ENCODE measurements at regions not wholly inside any gene's neighbourhood (a gene's known extent, or its start where the extent isn't known, plus 50 kb on each side); places are given as distances from the start of the nearest gene placed in this dataset.

DNA sequence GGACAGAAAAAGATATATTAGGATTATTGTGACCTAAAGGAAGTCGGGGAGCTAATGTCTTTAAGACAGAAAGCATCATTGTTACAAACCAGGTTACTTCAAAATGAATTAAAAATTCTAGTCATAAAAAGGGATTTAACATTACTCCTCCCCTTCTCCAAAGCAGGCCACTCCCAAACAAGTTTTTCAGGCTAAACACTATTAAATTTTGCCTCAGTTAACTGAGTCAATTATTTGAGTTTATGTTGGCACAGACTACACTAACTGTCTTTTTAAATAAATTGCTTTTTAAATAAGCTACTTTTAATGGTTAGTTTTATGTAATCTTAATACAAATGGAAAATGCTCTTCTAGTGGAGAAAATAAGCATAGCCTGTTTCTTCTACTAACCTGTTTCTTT is 395.0 kb upstream of the DUSP10 start:
- DNase-seq (ENCODE audit: low read depth), result no peak

DNA sequence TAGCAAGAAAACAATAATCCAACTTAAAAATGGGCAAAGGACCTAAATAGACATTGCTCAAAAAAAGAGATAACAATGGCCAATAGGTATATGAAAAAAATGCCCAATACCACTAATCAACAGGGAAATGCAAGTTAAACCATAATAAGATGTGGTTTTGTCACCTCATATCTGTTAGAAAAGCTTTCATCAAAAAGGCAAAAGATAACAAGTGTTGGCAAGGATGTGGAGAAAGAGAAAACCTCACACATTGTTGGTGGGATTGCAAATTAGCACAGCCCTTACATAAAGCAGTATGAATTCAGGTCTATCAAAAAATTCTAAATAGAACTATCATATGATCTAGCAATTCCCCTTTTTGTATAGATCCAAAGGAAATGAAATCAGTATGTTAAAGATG is 387.2 kb upstream of the DUSP10 start:
- DNase-seq (ENCODE audit: low read depth), result no peak
- no peak overlapping the region for H3K4me3 ChIP-seq (ENCODE audit: low read depth, low read length)

More for the DNA sequence above, 395.0 kb upstream of the DUSP10 start:
- no peak overlapping the region for H3K4me3 ChIP-seq (ENCODE audit: low read depth, low read length)

DNA sequence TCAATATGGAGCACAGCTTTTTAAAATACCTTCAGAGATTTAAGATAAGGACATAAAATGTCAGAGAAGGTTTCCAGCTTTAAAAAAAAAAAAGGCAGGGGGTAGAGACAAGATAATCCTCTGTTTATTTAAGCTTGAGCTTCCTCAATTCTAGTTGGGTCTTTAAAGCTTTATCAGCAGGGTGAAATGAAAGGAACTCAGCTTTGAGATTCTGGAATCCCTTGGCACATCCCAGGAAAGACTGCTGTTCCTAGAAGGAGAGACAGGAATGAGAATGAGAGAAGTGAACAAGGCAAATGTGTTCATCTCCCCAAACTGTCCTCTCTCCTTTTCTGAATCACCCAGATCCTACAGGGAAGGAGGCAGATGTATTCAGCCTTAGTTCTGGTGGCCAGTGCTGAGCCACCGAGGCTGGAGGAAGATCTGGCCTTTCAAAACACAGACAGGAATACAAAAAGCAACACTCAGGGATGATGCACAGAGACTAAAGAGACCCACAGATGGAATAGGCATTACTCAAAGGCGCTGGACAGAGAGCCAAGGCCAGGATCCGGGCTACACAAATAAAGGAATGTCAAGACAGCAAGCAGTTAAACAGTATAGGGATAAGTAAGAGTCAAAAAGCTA is 385.8 kb upstream of the DUSP10 start:
- DNase-seq (ENCODE audit: low read depth), result no peak
- no peak overlapping the region for H3K4me3 ChIP-seq (ENCODE audit: low read depth, low read length)

DNA sequence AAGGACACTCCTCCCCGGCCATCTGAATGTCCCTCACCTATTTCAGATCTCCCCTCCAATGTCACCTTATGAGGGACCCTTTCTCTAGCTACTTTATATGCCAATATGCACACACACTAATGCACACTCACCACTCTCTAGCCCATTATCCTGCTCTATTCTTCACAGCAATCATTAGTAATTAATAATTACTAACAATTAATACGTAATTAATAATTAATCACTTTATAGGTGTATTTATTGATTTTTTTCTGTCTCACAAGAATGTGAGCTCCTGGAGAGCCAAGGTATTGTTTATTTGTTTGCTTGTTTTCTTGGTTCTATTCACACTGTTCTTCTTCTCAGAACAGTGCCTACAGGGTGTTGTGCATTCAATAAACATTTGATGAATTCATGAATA is 385.2 kb upstream of the DUSP10 start:
- H3K4me3 ChIP-seq (ENCODE audit: low read depth, low read length), result no peak overlapping the region
- DNase-seq (ENCODE audit: low read depth), result no peak

DNA sequence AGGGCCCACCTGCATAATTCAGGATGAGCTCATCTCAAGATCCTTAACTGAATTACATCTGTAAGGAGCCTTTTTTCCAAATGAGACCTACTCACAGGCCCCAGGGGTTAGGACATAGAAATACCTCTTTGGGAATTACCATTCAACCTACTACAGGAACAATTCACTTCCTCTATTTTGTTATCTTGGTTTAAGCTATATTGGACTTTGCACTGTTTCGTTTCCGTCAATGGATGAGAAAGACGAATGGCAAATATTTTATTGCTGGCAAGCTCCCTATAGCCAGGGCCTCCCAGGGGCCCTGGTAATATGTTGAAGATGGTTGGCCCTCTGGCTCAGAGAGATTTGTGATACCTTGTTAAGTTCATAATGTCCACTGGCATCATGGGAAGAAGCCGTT is 384.2 kb upstream of the DUSP10 start:
- H3K4me3 ChIP-seq (ENCODE audit: low read depth, low read length), result no peak overlapping the region
- DNase-seq (ENCODE audit: low read depth), result no peak

DNA sequence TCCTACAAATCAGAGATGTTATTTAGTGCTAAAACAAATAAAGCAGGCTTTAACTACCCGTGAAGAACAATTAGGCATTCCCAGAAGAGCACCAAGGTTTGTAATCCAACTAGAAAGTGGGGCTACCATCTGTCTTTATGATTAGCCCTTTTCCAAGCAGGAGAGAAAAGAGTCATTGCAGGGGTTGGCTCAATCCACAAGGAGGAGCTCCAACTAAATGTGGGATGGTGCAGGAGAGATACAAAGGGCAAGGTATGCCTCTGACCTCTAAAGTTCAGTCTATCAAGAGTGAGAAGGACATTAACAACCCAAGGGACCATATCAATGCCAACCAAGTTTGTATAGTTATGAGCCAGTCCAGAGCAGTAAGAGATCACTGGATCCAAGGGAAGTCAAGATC is 382.7 kb upstream of the DUSP10 start:
- no peak overlapping the region for H3K4me3 ChIP-seq (ENCODE audit: low read depth, low read length)
- DNase-seq (ENCODE audit: low read depth), result no peak

DNA sequence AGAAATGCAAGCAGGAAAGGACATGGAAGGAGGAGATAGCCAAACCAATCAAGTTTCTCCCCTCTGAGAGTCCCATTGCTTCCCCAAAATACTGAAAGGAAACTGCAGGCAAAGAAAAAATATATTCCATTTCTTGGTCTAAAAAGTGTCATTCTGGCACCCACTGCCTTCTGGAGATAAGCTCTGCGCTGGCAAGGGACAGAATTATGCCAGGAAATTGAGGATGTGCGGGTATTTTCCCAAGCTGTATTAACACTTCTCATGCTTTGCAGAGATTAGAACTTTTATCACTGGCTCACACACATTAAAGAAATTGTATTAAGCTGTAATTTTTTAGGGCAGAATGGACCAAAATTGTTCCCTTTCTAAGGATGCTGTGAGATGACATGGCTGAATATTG is 381.2 kb upstream of the DUSP10 start:
- no peak for DNase-seq (ENCODE audit: low read depth)
- no peak overlapping the region for H3K4me3 ChIP-seq (ENCODE audit: low read depth, low read length)

DNA sequence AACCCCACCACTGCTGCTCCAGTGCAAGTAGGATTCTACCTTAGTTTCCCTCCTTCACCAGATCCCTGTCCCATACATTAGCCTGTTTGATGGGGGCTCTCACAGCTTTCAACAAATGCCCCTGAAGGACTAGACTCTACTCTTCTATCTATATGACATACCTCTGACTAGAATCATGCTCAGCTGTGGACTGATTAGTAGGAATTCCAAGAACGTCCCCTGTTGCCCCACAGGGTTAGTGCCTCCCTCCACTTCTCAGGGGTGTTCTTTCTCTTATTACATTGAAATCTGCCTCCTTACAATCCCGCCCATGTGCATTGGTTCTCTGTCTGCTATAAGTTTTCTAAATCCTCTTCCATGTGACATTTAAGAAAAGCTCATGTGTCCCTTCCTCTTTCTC is 375.9 kb upstream of the DUSP10 start:
- no peak overlapping the region for H3K4me3 ChIP-seq (ENCODE audit: low read depth, low read length)
- no peak for DNase-seq (ENCODE audit: low read depth)

DNA sequence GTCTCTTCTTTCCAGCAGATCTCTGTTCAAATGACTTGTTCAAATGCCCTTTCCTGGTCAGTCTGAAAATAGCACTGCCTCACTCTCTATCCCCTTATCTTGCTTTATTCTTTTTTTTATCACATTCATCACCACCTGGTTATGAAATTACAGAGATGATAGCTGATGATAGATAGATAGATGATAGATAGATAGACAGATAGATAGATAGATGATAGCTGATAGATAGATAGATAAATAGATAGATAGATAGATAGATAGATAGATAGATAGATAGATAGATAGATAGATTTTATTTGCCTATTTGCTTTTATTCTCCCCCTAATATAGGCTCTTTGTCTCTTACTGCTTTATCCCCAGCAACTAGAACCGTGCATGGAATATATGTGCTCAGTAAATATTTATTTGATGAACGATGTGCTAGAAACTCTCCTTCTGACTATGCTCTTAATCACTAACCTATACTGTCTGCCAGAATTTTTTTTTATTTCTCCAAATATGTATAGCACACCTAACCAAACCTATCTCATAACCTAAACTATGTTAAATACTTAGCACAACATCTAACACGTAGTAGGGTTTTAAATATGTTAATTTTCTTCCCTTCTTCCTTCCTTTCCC is 372.8 kb upstream of the DUSP10 start:
- DNase-seq (ENCODE audit: low read depth), result no peak
- no peak overlapping the region for H3K4me3 ChIP-seq (ENCODE audit: low read depth, low read length)

DNA sequence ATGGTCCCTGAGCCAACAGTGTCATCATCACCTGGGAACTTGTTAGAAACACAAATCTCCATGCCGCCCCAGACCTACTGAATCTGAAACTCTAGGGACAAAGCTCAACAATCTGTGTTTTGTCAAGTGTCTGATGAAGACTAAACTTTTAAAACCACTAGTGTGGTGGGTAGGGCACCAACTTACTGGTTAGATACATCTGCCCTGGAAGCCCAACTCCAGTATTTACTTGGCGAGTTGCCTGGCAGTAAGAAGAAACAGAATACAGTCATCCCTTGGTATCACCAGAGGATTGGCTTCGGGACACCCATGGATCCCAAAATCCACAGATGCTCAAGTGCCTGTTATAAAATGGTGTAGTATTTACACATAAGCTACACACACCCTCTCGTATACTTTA is 367.9 kb upstream of the DUSP10 start:
- DNase-seq (ENCODE audit: low read depth), result no peak
- H3K4me3 ChIP-seq (ENCODE audit: low read depth, low read length), result no peak overlapping the region

DNA sequence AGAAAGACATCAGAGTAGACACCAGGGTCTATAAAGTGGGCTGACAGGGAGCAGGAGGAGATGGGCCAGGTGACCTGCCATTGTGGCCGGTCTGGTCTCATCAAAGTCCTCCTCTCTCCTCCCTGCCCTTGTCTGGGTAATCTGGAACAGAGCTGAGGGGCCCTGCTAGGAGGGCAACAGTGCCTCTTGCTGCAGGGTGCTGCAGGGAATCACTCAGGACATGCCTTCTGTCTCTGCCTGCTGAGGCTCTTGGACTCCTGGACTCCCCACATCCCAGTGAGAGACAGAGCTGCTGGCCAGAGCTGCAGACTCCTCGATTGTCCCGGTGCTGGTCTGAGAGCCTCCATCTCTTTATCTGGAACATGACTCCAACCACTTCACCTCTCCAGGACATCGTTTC is 366.1 kb upstream of the DUSP10 start:
- H3K4me3 ChIP-seq (ENCODE audit: low read depth, low read length), result no peak overlapping the region
- DNase-seq (ENCODE audit: low read depth), result no peak

DNA sequence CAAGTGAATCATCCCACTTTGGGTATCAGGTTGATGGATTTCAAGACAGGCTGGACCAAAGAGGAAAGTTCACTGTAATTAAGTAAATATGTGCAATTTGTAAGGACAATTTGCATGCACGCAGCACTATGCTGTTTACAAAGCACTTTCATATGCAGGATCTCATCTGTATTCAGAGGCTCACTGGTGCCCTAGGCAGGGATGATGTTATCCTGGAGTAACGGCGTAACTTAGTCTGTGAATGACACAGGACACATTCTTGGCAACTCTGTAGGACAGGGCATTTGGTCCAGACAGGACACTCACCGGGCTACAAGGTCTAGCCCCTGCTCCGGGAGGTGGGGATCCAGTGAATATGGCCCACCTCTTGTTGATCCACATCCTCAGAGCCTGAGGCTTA is 365.4 kb upstream of the DUSP10 start:
- no peak for DNase-seq (ENCODE audit: low read depth)
- no peak overlapping the region for H3K4me3 ChIP-seq (ENCODE audit: low read depth, low read length)

DNA sequence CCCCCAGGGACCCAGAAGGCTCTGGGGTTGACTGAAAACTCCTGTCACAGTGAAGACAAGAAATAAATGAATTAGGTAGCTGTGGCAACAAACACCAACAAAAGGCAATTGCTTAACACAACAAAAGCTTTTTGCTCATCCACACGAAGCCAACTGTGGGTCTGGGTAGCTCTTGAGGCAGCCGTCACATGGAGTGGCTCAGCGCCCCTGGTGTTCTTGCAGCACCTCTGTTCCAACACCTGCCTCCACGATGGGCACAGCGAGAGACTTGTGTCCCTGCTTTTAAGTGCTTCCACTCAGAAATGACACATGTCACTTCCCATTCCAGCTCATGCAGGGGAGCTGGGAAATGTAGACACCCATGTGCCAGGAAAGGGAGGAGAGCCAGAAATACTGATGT is 364.5 kb upstream of the DUSP10 start:
- H3K4me3 ChIP-seq (ENCODE audit: low read depth, low read length), result no peak overlapping the region
- no peak for DNase-seq (ENCODE audit: low read depth)

DNA sequence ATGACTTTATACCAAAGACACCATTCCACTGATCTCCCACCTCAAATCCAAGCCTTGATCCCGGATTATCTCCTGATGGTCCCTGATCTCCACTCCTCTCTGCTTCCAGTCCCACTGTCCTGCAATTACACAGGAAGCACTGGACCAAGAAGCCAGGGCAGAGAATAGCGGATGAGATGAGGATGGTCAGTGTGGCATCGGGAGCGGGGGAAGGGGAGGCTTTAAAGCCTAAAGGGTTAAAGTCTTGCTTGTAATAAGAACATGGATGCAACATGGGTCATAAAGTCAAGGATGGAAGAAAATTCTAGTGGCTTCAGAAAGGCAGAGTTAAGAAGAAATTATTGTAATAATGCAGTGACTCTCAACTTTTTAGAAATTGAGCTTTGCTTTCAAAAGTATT is 364.0 kb upstream of the DUSP10 start:
- H3K4me3 ChIP-seq (ENCODE audit: low read depth, low read length), result no peak overlapping the region
- no peak for DNase-seq (ENCODE audit: low read depth)

DNA sequence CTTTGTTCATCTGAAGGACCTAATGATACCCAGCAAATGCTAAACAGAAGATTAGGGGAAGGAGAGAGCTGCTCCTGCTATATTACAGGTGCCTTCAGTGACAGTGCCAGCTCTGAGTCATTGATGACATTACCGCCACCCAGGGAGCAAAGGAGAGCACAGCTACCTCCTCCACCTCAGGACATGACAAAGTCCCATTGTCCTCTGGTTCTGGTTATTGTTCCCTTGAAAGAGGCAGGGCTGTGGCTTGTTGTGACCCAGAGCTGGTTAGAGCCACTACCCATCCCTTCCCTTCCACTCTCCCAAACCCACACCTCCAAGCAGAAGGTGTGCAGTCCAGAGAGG is 363.5 kb upstream of the DUSP10 start:
- no peak overlapping the region for H3K4me3 ChIP-seq (ENCODE audit: low read depth, low read length)
- no peak for DNase-seq (ENCODE audit: low read depth)

DNA sequence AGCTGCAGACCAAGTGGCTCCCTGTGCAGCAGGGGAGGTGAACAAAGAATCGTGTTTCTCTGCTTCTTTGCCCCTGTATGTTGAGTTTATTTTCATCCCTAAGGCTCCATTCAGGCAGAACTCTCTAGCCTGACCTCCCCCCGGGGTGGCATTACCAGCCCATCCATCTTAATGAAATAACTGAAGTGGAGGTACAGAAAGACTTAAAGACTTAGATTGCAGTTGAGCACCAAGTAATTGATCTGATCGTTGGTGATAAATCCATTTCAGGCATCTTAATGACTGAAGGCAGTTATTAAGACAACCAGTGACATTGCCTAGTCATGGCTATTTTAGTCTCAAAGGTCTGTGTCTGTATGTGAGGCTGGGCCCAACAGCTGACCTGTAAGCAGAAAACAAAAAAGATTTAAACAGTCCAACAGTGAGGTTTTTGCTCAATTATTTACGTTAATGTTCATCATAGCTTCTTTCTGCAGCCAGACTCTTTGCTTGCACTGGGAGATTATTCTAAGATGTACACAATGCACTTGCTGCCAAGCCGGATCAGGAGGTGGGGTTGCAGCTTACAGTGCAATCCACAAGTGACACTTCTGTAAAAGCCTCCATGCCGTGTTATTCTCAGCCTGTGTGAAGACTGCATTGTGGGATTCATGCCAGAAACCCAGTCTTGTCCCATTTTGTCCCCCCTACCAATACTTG is 363.0 kb upstream of the DUSP10 start:
- no peak for DNase-seq (ENCODE audit: low read depth)
- no peak overlapping the region for H3K4me3 ChIP-seq (ENCODE audit: low read depth, low read length)

DNA sequence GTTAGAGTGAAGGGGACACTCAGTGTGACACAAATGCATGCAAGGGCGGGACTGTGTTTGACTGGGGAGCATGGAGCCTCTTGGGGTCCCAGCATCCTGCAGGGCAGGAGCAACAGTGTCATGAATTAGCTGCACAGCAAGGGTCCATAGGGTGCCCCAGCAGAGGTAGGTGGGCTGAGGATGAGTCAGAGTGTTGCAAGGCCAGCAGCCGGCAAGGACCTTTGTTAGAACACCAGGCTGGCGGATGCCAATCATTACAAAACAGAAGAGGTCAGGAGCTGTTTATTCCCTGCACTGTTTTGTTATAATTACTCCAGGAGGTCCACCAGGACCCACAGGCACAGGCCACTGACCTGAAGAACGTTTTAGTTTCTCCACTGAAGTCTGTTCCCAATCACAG is 362.2 kb upstream of the DUSP10 start:
- no peak for DNase-seq (ENCODE audit: low read depth)
- no peak overlapping the region for H3K4me3 ChIP-seq (ENCODE audit: low read depth, low read length)

DNA sequence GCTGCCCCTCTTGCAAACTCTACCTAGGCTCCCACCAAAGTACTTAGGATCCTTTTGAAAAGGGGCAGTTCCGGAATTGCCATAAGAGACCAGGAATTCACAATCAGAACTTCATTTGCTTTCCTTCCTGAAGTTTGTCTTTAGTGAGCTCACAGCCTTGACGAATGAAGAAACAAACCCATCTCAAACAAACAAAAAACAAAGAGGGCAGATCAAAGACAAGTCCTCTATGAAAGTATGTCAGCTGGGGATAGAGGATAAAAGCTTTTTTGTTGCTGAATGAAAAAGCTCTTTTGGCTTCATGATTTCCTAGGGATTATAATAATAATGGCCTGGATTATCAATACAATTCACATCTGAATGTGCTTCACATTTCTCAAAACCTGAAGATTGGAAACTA is 357.9 kb upstream of the DUSP10 start:
- no peak for DNase-seq (ENCODE audit: low read depth)
- H3K4me3 ChIP-seq (ENCODE audit: low read depth, low read length), result no peak overlapping the region

DNA sequence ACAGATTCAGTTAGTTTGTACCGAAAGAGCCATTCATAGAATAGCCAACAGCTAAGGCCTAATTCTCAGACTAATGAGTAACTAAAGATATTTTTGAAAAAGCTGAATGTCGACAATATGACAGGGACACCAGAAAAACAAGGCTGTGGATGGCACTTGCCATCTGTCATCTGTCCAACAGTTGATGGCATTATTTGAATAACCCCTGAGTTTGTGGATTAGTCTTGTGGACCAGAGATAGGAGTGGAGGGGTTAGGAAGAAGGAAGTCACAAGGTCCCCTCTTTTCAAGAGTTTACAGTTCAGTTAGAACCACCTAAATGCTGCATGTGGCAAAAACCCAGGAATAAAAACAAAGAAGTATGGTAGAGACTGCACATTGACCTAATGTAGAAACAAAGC is 356.5 kb upstream of the DUSP10 start:
- H3K4me3 ChIP-seq (ENCODE audit: low read depth, low read length), result no peak overlapping the region
- no peak for DNase-seq (ENCODE audit: low read depth)

DNA sequence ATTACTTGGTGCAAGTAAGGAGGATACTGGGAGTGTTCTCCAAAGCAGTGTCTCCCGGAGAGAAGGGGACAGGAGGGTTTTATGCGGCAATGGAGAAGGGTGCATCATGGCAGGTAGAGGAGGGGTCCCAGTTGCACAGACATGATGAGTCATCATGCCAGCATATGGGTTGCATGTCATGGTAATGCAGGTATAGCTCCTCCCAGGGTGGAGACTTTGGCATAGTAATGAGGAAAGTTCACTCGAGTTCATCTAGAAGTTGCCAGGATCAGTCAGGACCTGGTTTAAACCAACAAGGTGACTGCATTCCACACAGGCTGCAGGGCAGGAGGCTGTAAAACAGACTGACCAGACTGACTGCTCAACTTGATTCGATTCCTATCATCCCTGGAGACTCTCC is 355.7 kb upstream of the DUSP10 start:
- DNase-seq (ENCODE audit: low read depth), result no peak

DNA sequence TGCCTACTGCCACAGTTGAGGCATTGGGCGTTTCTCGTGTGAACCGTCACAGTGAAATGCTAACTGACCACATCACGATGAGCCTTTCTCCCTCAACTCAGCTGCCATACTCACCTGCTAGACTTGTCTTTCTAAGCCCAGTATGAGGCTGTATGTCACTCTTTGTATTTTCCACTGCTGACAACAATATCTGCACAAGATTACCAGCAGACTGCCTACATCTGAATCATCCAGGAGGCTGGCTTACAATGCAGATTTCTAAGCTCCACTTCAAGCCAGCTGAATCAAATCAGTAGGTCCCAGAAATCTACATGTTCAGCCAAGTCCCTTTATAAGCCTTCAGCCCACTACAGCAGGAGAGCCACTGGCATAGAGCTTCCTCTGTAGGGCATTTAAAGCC is 355.0 kb upstream of the DUSP10 start:
- no peak overlapping the region for H3K4me3 ChIP-seq (ENCODE audit: low read depth, low read length)
- DNase-seq (ENCODE audit: low read depth), result no peak

More for the DNA sequence above, 355.7 kb upstream of the DUSP10 start:
- no peak overlapping the region for H3K4me3 ChIP-seq (ENCODE audit: low read depth, low read length)
